WTC11 (cell line): ENCODE measurements at regions not wholly inside any gene's neighbourhood (a gene's known extent, or its start where the extent isn't known, plus 50 kb on each side); places are given as distances from the start of the nearest gene placed in this dataset.

Experiments used
- ATAC-seq: fragments of 200-7000 bp; cut with Tn5 transposase; 2 replicates; pipeline ENCODE4 v1.10.0; 2021; ENCODE audit warnings: mild to moderate bottlenecking, moderate library complexity
- CTCF ChIA-PET: fragments of 300-600 bp; sonication (Branson Sonifier 250); formaldehyde crosslinking; loops from one replicate; lab custom pipeline; 2021; ENCODE audit warnings: antibody characterized with exemption; lab: Charles Lee
- POLR2A ChIA-PET: fragments of 350-600 bp; sonication (Branson Sonifier 250); formaldehyde crosslinking; loops from one replicate; lab custom pipeline; 2021; ENCODE audit warnings: antibody characterized with exemption; lab: Charles Lee
- DNase-seq: peaks from one replicate; pipeline ENCODE4 v3.0.0; 2021; ENCODE audit warnings: low spot score
- H3K27ac Mint-ChIP-seq: 2 replicates; pipeline ENCODE4 v1.8.0; 2021; ENCODE audit warnings: mixed read lengths
- H3K27me3 Mint-ChIP-seq: 2 replicates; pipeline ENCODE4 v1.8.0; 2021; ENCODE audit warnings: low read depth, mild to moderate bottlenecking, moderate library complexity, mixed read lengths
- H3K36me3 Mint-ChIP-seq: 2 replicates; pipeline ENCODE4 v1.8.0; 2021; ENCODE audit warnings: mixed read lengths
- H3K4me1 Mint-ChIP-seq: 2 replicates; pipeline ENCODE4 v1.8.0; 2022; ENCODE audit warnings: mixed read lengths
- H3K4me3 Mint-ChIP-seq: 2 replicates; pipeline ENCODE4 v1.8.0; 2021; ENCODE audit warnings: mild to moderate bottlenecking, moderate library complexity, mixed read lengths
- H3K9me3 Mint-ChIP-seq: 2 replicates; pipeline ENCODE4 v1.8.0; 2021; ENCODE audit warnings: mixed read lengths
- ARID4B ChIP-seq: sonication (generic); formaldehyde crosslinking; IDR thresholded peaks from 2 replicates; pipeline ENCODE4 v1.8.0; 2023; ENCODE audit warnings: missing genetic modification reagents, mild to moderate bottlenecking, borderline replicate concordance
- ATF6 ChIP-seq: sonication (generic); formaldehyde crosslinking; IDR thresholded peaks from 2 replicates; pipeline ENCODE4 v1.8.1; 2023; ENCODE audit warnings: mild to moderate bottlenecking, missing genetic modification reagents
- CDX4 ChIP-seq: fragments of 250-450 bp; sonication (Bioruptor Pico); IDR thresholded peaks from 2 replicates; pipeline ENCODE4 v1.9.0; 2021; ENCODE audit warnings: moderate library complexity, mild to moderate bottlenecking, inconsistent platforms, borderline replicate concordance
- ESRRA ChIP-seq: sonication (generic); formaldehyde crosslinking; IDR thresholded peaks from 2 replicates; pipeline ENCODE4 v1.8.1; 2022; ENCODE audit warnings: mild to moderate bottlenecking, missing genetic modification reagents, borderline replicate concordance
- FOXK1 ChIP-seq: sonication (generic); formaldehyde crosslinking; IDR thresholded peaks from 2 replicates; pipeline ENCODE4 v1.8.0; 2022; ENCODE audit warnings: mild to moderate bottlenecking, moderate library complexity, missing genetic modification reagents
- GTF2I ChIP-seq: fragments of 250-450 bp; sonication (Bioruptor Pico); conservative IDR thresholded peaks from 2 replicates; pipeline ENCODE4 v1.4.0; 2021; ENCODE audit warnings: mild to moderate bottlenecking
- IRF1 ChIP-seq: sonication (generic); formaldehyde crosslinking; IDR thresholded peaks from 2 replicates; pipeline ENCODE4 v1.8.0; 2023; ENCODE audit warnings: missing genetic modification reagents
- JAZF1 ChIP-seq: fragments of 250-450 bp; sonication (Bioruptor Pico); IDR thresholded peaks from 2 replicates; pipeline ENCODE4 v1.9.0; 2021; ENCODE audit warnings: moderate library complexity, mild to moderate bottlenecking, inconsistent platforms
- KAT7 ChIP-seq: sonication (generic); formaldehyde crosslinking; IDR thresholded peaks from 2 replicates; pipeline ENCODE4 v1.8.1; 2023; ENCODE audit warnings: missing genetic modification reagents, mild to moderate bottlenecking, borderline replicate concordance
- NR2C2 ChIP-seq: sonication (generic); formaldehyde crosslinking; IDR thresholded peaks from 2 replicates; pipeline ENCODE4 v1.8.0; 2022; ENCODE audit warnings: mild to moderate bottlenecking, missing genetic modification reagents
- PRRX2 ChIP-seq: fragments of 250-450 bp; sonication (Bioruptor Pico); IDR thresholded peaks from 2 replicates; pipeline ENCODE4 v1.8.0; 2021; ENCODE audit warnings: mild to moderate bottlenecking
- SMAD3 ChIP-seq: sonication (generic); formaldehyde crosslinking; IDR thresholded peaks from 2 replicates; pipeline ENCODE4 v1.8.0; 2022; ENCODE audit warnings: missing genetic modification reagents, mild to moderate bottlenecking, borderline replicate concordance
- TEAD1 ChIP-seq: sonication (generic); formaldehyde crosslinking; IDR thresholded peaks from 2 replicates; pipeline ENCODE4 v1.8.0; 2022; ENCODE audit warnings: mild to moderate bottlenecking, missing genetic modification reagents
- USF1 ChIP-seq: sonication (generic); formaldehyde crosslinking; IDR thresholded peaks from 2 replicates; pipeline ENCODE4 v1.8.0; 2022; ENCODE audit warnings: mild to moderate bottlenecking, missing genetic modification reagents
- ZNF232 ChIP-seq: sonication (generic); formaldehyde crosslinking; IDR thresholded peaks from 2 replicates; pipeline ENCODE4 v1.8.0; 2022; ENCODE audit warnings: mild to moderate bottlenecking, missing genetic modification reagents
- ZNF263 ChIP-seq: sonication (generic); formaldehyde crosslinking; IDR thresholded peaks from 2 replicates; pipeline ENCODE4 v1.8.1; 2022; ENCODE audit warnings: low read depth, mild to moderate bottlenecking, moderate library complexity, missing genetic modification reagents
- ZNF281 ChIP-seq: sonication (generic); formaldehyde crosslinking; IDR thresholded peaks from 2 replicates; pipeline ENCODE4 v1.8.0; 2023; ENCODE audit warnings: mild to moderate bottlenecking, missing genetic modification reagents
- ZNF512 ChIP-seq: sonication (generic); formaldehyde crosslinking; IDR thresholded peaks from 2 replicates; pipeline ENCODE4 v1.8.1; 2022; ENCODE audit warnings: missing genetic modification reagents, borderline replicate concordance
- ZNF671 ChIP-seq: fragments of 250-450 bp; sonication (Bioruptor Pico); IDR thresholded peaks from 2 replicates; pipeline ENCODE4 v1.8.0; 2021; ENCODE audit warnings: mild to moderate bottlenecking
- ZSCAN18 ChIP-seq: fragments of 250-450 bp; sonication (Bioruptor Pico); IDR thresholded peaks from 2 replicates; pipeline ENCODE4 v2.1.2; 2022; ENCODE audit warnings: mild to moderate bottlenecking, moderate library complexity

GRCh38 chr16:55012362-55012761 is 81.7 kb downstream of the IRX5 start (continued):
- TF ChIP-seq ARID4B: no peak
- TF ChIP-seq FOXK1 (CRISPR knock-in tag): no peak
- TF ChIP-seq SMAD3 (CRISPR knock-in tag): no peak
- no peak for TF ChIP-seq TEAD1 (CRISPR knock-in tag)
- no peak for TF ChIP-seq PRRX2 (CRISPR knock-in tag)
- TF ChIP-seq ATF6 (CRISPR knock-in tag): no peak
- no peak for TF ChIP-seq ESRRA (CRISPR knock-in tag)
- TF ChIP-seq JAZF1: no peak
- no peak for TF ChIP-seq ZSCAN18
- no peak for TF ChIP-seq GTF2I (CRISPR knock-in tag)
- TF ChIP-seq KAT7 (CRISPR knock-in tag): no peak

- H3K4me3 Mint-ChIP-seq: no peak overlapping the region
- H3K27me3 Mint-ChIP-seq: peaks cover 2% of the 10 kb centered on the region; the same call in 1 of the 2 replicates
- no peaks in the 10 kb centered on the region for H3K4me1 Mint-ChIP-seq
- H3K9me3 Mint-ChIP-seq: 0 out of 2 replicates have a peak, but pooled peaks cover 3% of the 10 kb centered on the region
- ATAC-seq (no peak), DNase-seq (no peak)
- no peak overlapping the region for H3K27ac Mint-ChIP-seq
- no peaks in the 10 kb centered on the region; the same call in 1 of the 2 replicates for H3K36me3 Mint-ChIP-seq
- ChIA-PET CTCF (no interaction called here), POLR2A (no interaction called here)
- TF ChIP-seq TEAD1 (CRISPR knock-in tag) (no peak), IRF1 (CRISPR knock-in tag) (no peak), ZNF512 (no peak), USF1 (CRISPR knock-in tag) (no peak), ZNF671 (CRISPR knock-in tag) (no peak), JAZF1 (no peak), ZNF232 (CRISPR knock-in tag) (no peak), ATF6 (CRISPR knock-in tag) (no peak), ZNF263 (CRISPR knock-in tag) (no peak), ZNF281 (CRISPR knock-in tag) (no peak), NR2C2 (CRISPR knock-in tag) (no peak), CDX4 (CRISPR knock-in tag) (no peak)
Measured at GRCh38 chr16:55012793-55013192, 82.1 kb downstream of the IRX5 start.
